ENCODE measurements at regions not wholly inside any gene's neighbourhood (a gene's known extent, or its start where the extent isn't known, plus 50 kb on each side); places are given as distances from the start of the nearest gene placed in this dataset.

- no peak for TF ChIP-seq EZH2 (IDR thresholded peaks at IDR 0.05; ENCODE audit: insufficient read depth, poor library complexity, severe bottlenecking)
- no peak for TF ChIP-seq EZH2phosphoT487 (IDR thresholded peaks at IDR 0.05; ENCODE audit: insufficient read depth, low read depth)
Measured at GRCh38 chr3:40680685-40681657, 156.2 kb downstream of the ZNF621 start.
